ENCODE measurements at regions not wholly inside any gene's neighbourhood (a gene's known extent, or its start where the extent isn't known, plus 50 kb on each side); places are given as distances from the start of the nearest gene placed in this dataset.
"Not testable (repeated sequence)": the region's sequence is repeated elsewhere in the genome, so short reads cannot be mapped to it uniquely, and the experiment has no call there.

DNA sequence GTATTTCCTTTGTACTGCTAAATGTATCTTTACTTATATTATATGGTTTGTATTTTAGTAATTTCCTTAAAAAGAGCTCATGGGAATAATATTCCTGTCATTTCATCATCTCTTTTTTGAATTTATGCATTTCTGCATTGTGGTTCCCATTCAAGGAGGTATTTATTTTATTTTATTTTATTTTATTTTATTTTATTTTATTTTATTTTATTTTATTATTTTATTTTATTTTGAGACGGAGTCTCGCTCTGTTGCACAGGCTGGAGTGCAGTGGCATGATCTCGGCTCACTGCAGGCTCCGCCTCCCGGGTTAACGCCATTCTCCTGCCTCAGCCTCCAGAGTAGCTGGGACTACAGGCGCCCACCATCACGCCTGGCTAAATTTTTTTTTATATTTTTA, 371.2 kb downstream of the PDCD6IP start:
- not testable (repeated sequence) for H3K27me3 Mint-ChIP-seq (ENCODE audit: low read depth); H3K36me3 Mint-ChIP-seq (ENCODE audit: insufficient read depth); ATAC-seq

DNA sequence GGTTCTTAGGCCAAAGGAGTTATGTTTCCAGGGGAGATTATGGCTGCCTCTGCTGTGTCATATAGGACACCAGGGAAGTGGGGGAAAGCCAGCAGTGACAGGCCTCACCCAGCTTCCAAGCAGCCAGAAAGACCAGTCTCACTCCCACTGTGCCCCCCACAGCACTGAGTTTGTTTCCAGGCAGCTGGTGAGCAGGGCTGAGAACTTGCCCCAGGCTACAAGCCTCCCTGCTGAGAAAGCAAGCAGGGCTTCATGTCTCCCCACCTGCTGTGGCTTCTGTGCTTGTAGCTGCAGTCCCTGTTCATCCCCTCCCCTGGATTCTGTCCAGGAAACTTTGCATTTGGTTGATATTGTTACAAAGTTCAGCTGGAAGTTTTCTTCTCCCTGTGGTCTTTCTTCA, 376.3 kb downstream of the PDCD6IP start:
- Mint-ChIP-seq H3K4me1 (ENCODE audit: low read depth) (no peaks in the 10 kb centered on the region), H3K4me3 (no peak overlapping the region), H3K27me3 (ENCODE audit: low read depth) (peaks cover 13% of the 10 kb centered on the region), H3K9me3 (peaks cover 7% of the 10 kb centered on the region), H3K36me3 (ENCODE audit: insufficient read depth) (no peaks in the 10 kb centered on the region)
- DNase-seq (no peak), ATAC-seq (no peak)

More for the DNA sequence above, 371.2 kb downstream of the PDCD6IP start:
- H3K4me3 Mint-ChIP-seq; H3K4me1 Mint-ChIP-seq (ENCODE audit: low read depth); DNase-seq: not testable (repeated sequence)
- peaks cover 15% of the 10 kb centered on the region for H3K9me3 Mint-ChIP-seq

DNA sequence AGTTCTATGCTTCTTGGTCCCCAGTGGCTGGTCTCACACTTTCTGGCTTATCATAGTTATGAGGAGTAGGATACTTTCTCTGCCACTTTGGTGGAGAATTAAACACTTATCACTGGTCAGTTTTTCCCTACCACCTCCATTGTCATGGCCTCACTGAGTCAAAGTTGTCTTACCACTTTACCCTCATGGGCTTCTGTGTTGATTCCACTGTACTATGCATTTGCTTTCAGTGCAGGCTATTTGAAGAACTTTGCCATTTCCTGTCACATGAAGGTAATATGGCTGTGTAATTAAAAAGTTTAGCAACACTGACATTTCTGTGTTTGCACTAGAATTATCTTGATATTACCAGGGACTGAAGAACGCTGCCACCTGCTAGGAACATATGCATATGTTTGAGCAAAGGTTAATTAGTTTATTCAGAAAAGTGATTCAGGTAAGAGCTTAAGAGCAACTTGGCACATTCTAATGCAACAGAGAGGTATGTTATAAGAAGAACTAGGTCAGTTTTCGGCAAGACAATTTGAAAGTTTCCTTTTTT, 377.3 kb downstream of the PDCD6IP start:
- Mint-ChIP-seq H3K27me3 (ENCODE audit: low read depth) (peaks cover 13% of the 10 kb centered on the region), H3K4me3 (no peak overlapping the region), H3K9me3 (peaks cover 7% of the 10 kb centered on the region), H3K4me1 (ENCODE audit: low read depth) (no peaks in the 10 kb centered on the region), H3K36me3 (ENCODE audit: insufficient read depth) (no peaks in the 10 kb centered on the region)
- no peak for ATAC-seq
- no peak for DNase-seq

DNA sequence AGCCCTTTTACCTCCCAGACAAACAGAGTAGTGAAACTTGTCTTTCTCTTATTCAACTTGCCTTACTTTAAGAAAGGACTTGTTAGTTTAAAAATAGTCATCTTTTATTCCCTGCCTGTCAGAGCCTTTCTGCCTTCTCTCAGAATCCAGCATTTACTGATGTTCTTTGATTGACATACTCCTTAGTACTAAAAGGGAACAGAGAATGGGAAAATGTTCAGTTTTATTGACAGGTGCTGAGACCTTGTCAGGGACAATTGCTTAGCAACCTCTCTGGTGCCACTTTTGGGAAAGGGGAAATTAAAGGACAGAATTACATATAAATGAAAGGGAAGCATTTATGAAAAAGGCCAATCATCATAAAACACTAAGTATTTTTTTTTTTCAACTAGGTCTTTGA, 378.3 kb downstream of the PDCD6IP start:
- DNase-seq: no peak
- Mint-ChIP-seq H3K4me3 (no peak overlapping the region), H3K9me3 (peaks cover 7% of the 10 kb centered on the region), H3K36me3 (ENCODE audit: insufficient read depth) (no peaks in the 10 kb centered on the region), H3K27me3 (ENCODE audit: low read depth) (peaks cover 13% of the 10 kb centered on the region), H3K4me1 (ENCODE audit: low read depth) (no peaks in the 10 kb centered on the region)
- ATAC-seq: no peak

DNA sequence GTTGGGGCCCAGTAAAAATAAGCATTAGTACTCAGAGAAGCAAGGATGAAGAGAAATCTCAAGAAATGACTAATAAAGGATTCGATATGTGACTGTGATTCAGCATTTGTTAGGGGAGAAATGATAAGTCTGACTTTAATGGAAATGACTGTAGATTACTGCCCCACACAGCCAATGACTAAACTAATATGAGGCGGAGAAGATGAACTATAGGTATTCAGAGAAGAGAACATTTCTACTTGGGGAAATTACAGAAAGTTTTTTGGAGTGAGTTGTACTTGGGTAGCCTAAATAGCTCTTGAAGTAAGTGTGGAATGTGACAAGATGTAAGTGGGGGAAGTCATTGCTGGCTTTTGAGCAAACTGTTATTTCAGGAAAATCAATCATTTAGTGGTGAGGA, 380.0 kb downstream of the PDCD6IP start:
- DNase-seq: no peak
- Mint-ChIP-seq H3K36me3 (ENCODE audit: insufficient read depth) (no peaks in the 10 kb centered on the region), H3K4me1 (ENCODE audit: low read depth) (no peaks in the 10 kb centered on the region), H3K9me3 (peaks cover 4% of the 10 kb centered on the region), H3K4me3 (no peak overlapping the region), H3K27me3 (ENCODE audit: low read depth) (peaks cover 13% of the 10 kb centered on the region)
- ATAC-seq: peak; percentile 28 to 30

DNA sequence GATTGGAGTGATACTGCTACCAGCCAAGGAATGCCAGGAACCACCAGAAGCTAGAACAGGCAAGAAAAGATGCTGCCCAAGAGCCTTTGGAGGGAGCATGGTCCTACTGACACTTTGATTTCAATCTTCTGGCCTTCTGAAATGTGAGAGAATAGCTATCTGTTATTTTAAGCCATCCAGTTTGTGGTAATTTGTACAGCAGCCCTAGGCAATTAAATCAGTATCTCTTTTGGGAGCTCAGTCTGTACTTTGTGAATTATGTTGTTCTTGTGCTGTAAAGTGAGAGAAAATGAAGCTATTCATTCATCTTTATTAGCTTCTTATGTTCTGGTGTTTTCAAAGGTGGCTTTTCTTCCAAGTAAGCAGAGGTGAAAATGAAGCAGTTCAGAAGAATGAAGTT, 381.3 kb downstream of the PDCD6IP start:
- Mint-ChIP-seq H3K36me3 (ENCODE audit: insufficient read depth) (no peaks in the 10 kb centered on the region), H3K27me3 (ENCODE audit: low read depth) (peaks cover 13% of the 10 kb centered on the region), H3K4me3 (no peak overlapping the region), H3K4me1 (ENCODE audit: low read depth) (no peaks in the 10 kb centered on the region), H3K9me3 (peaks cover 4% of the 10 kb centered on the region)
- ATAC-seq (no peak), DNase-seq (no peak)

DNA sequence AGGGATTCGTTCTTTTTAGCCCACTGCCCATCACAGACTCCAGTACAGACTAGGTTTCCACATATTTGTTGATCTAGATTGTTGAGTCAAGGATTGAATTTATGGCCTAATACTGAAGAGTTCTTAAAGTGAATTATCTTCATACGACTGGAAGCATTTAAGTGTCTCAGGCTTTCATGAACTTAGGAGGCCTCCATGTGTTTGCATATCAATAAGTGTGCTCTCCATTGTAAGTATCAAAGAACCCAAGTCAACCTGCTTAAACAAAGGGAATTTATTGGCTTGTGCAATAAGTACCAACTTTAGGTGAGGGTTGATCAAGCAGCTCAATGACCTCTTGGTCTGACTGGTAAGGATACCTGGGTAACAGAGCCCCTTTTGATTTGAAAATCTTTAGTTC, 382.1 kb downstream of the PDCD6IP start:
- H3K4me3 Mint-ChIP-seq: no peak overlapping the region
- DNase-seq: no peak
- no peak for ATAC-seq
- H3K36me3 Mint-ChIP-seq (ENCODE audit: insufficient read depth): no peaks in the 10 kb centered on the region
- peaks cover 4% of the 10 kb centered on the region for H3K9me3 Mint-ChIP-seq
- H3K4me1 Mint-ChIP-seq (ENCODE audit: low read depth): no peaks in the 10 kb centered on the region
- peaks cover 14% of the 10 kb centered on the region for H3K27me3 Mint-ChIP-seq (ENCODE audit: low read depth)

DNA sequence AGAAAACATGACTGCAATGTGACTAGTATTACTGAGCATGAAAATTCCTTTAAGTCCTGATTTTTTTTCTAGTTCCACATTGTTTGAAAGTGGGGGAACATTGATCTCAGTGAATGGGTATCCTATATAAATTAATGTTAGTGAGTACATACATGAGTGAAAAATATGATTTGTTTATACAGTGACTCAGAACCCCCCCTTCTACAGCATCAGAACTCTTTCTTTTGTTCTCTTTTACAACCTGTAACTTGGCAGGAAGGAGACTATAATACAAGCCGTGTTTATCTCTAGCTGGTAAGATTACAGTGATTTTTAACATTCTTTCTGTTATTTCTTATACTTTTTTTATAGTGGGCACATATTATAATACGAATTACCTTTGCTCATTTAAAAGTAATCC, 384.7 kb downstream of the PDCD6IP start:
- H3K4me3 Mint-ChIP-seq: no peak overlapping the region
- peaks cover 4% of the 10 kb centered on the region for H3K9me3 Mint-ChIP-seq
- H3K36me3 Mint-ChIP-seq (ENCODE audit: insufficient read depth): no peaks in the 10 kb centered on the region
- ATAC-seq (no peak), DNase-seq (no peak)
- H3K4me1 Mint-ChIP-seq (ENCODE audit: low read depth): no peaks in the 10 kb centered on the region
- H3K27me3 Mint-ChIP-seq (ENCODE audit: low read depth): peaks cover 10% of the 10 kb centered on the region

DNA sequence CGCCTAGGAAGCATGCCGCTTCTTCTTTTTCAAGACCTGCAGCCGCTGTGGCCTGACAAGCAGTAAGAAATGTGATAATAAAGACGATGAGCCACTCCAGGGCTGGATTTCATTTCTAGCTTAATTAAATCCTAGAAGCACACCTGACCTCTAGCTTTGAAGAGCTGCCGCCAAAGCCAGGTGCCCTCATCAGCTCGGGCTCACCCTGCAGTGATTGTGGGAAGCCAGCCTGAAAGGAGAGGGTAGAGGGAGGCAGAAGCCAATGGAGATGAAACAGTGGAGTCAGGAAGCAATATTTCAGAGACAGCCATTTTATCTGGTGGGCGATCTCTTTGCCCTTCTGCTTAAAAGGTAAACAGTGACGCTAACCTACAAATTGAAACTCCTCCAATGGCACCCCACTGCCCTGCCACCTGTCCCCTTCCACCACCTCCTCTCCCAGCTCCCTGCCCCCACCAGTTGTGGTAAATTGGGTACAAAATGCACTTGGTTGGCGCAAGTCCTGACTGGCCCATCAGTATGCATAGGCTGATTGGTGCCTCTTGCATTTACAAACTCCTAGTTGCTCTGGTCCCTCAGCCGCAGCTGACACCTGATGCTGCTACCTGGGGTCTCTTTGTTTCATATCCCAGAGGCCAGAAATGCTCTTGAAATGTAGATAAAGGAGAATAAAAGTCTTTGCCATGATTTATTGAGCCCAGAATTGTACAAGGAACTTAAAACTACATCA, 385.3 kb downstream of the PDCD6IP start:
- DNase-seq (no peak), ATAC-seq (no peak)
- H3K9me3 Mint-ChIP-seq: no peaks in the 10 kb centered on the region
- H3K4me1 Mint-ChIP-seq (ENCODE audit: low read depth): no peaks in the 10 kb centered on the region
- no peaks in the 10 kb centered on the region for H3K36me3 Mint-ChIP-seq (ENCODE audit: insufficient read depth)
- no peak overlapping the region for H3K4me3 Mint-ChIP-seq
- peaks cover 5% of the 10 kb centered on the region for H3K27me3 Mint-ChIP-seq (ENCODE audit: low read depth)

DNA sequence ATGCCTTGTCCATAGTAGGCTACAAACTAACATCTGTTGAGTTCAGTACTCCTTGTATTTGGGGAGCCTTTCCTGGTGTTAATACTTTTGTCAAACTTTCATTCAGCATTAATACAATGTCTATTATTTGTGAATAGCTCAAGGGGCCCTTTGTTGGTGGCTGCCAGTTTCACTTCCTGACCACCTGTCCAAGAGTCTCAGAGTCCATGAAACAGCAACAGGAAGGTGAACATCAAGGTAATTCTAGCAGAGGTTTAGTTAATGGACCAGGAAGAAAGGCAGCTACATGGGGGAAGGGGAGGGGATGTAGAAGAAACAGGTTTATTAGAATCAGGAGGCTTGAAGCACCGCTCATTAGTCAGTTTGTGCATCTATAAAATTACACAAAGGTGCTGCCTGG, 386.9 kb downstream of the PDCD6IP start:
- Mint-ChIP-seq H3K4me3 (no peak overlapping the region), H3K27me3 (ENCODE audit: low read depth) (peaks cover 4% of the 10 kb centered on the region), H3K36me3 (ENCODE audit: insufficient read depth) (no peaks in the 10 kb centered on the region), H3K9me3 (no peaks in the 10 kb centered on the region), H3K4me1 (ENCODE audit: low read depth) (no peaks in the 10 kb centered on the region)
- ATAC-seq (no peak), DNase-seq (no peak)

DNA sequence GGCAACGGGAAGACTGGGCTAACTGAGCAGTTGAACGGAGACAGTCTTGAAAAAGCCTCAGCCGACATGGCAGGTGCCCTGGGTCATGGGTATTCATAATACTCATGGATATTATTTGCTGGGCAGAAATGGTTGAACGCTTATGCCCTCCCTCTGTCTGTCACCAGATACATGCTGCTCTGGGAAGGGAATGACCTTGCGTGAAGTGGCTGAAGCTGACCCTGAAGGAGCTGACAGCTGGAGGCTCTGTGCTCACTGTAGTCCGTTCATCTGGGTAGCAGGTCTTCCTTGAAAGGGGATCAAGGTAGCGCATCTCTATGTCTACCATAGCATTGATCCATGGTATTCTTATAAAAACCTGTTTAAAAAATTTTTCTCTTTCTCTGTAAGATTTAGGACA, 390.7 kb downstream of the PDCD6IP start:
- ATAC-seq (no peak), DNase-seq (no peak)
- Mint-ChIP-seq H3K36me3 (ENCODE audit: insufficient read depth) (no peaks in the 10 kb centered on the region), H3K4me1 (ENCODE audit: low read depth) (no peaks in the 10 kb centered on the region), H3K27me3 (ENCODE audit: low read depth) (peaks cover 4% of the 10 kb centered on the region), H3K4me3 (no peak overlapping the region), H3K9me3 (no peaks in the 10 kb centered on the region)

DNA sequence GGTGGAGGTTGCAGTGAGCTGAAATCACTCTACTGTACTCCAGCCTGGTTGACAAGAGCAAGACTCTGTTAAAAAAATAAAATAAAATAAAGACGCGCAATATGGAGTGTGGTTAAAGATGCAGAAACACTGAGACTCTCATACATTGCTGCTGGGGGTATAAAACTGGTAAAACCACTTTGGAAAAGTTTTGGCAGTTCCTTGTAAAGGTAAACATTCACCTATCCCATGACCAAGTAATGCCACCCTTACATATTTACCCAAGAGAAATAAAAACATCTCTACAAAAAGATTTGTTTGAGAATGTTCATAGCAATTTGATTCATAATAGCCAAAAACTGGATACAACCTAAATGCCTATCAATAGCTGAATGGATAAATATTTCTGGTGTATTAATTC, 398.5 kb downstream of the PDCD6IP start:
- H3K36me3 Mint-ChIP-seq (ENCODE audit: insufficient read depth): no peaks in the 10 kb centered on the region
- no peak for ATAC-seq

DNA sequence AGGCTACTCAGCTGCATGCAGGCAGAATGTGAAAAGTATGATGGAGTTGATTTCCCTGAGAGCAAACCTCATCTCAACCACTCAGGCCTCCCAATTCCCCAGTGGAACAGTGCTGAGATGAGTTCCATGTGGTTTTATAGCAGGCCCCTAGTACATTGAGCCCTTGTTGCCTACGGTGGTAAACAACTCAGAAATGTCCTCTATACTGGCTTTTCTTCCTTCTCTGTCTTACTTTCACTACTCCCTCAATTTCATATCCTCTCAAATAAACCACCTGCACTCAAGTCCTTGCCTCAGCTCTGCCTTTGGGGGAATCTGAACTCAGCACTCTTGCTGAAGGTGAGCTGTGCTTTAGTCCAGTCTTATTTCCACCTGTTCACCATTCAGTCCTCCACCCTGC, 399.9 kb downstream of the PDCD6IP start:
- no peak for ATAC-seq
- Mint-ChIP-seq H3K4me1 (ENCODE audit: low read depth) (no peaks in the 10 kb centered on the region), H3K27me3 (ENCODE audit: low read depth) (peaks cover 2% of the 10 kb centered on the region), H3K9me3 (no peaks in the 10 kb centered on the region), H3K4me3 (no peak overlapping the region), H3K36me3 (ENCODE audit: insufficient read depth) (no peaks in the 10 kb centered on the region)
- no peak for DNase-seq

More for the DNA sequence above, 398.5 kb downstream of the PDCD6IP start:
- H3K9me3 Mint-ChIP-seq: no peaks in the 10 kb centered on the region
- DNase-seq: no peak
- no peaks in the 10 kb centered on the region for H3K27me3 Mint-ChIP-seq (ENCODE audit: low read depth)
- no peaks in the 10 kb centered on the region for H3K4me1 Mint-ChIP-seq (ENCODE audit: low read depth)
- no peak overlapping the region for H3K4me3 Mint-ChIP-seq

DNA sequence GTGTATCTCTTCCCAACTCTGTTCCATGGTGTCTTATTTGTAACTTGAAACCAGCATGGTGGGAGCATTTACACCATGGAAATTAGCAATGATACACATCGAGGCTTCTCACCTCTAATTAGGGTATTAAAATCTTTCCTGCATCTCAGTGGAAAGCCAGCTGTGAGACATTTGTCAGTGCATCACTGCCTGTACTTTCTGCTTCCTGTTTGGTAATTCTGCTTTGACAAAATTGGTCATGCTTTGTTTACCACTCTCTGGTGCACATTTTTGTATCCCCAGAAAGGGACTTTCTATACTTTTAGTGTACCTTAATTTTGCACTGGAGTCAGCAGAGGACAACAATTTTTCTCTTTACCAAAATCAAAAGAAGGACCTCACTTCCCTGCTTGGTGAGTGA, 402.1 kb downstream of the PDCD6IP start:
- peaks cover 4% of the 10 kb centered on the region for H3K27me3 Mint-ChIP-seq (ENCODE audit: low read depth)
- no peaks in the 10 kb centered on the region for H3K9me3 Mint-ChIP-seq
- H3K4me1 Mint-ChIP-seq (ENCODE audit: low read depth): no peaks in the 10 kb centered on the region
- no peak overlapping the region for H3K4me3 Mint-ChIP-seq
- no peak for DNase-seq
- ATAC-seq: no peak
- H3K36me3 Mint-ChIP-seq (ENCODE audit: insufficient read depth): no peaks in the 10 kb centered on the region

DNA sequence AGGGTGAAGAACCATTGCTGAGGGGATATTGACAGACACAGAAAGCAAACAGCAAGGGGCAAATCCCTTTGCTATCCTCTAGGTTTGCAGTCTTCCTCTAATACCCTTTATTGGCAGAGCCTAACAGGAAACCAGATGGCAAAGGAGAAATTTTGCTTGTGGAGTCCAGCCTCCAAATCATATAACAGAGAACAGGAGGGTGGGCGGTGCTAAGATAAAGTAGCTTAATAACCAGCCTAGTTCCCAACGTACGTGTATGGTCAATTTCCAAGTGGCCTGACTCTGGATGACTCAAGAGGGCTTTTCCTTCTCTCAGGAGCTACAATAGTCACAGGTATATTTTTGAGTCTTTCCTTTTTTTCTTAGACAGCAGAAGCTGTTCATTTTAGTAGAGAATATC, 404.5 kb downstream of the PDCD6IP start:
- H3K36me3 Mint-ChIP-seq (ENCODE audit: insufficient read depth): no peaks in the 10 kb centered on the region
- H3K27me3 Mint-ChIP-seq (ENCODE audit: low read depth): peaks cover 4% of the 10 kb centered on the region
- H3K4me1 Mint-ChIP-seq (ENCODE audit: low read depth): no peaks in the 10 kb centered on the region
- no peaks in the 10 kb centered on the region for H3K9me3 Mint-ChIP-seq
- no peak for ATAC-seq
- no peak overlapping the region for H3K4me3 Mint-ChIP-seq
- no peak for DNase-seq
